Caco-2 (cell line): ENCODE measurements at regions not wholly inside any gene's neighbourhood (a gene's known extent, or its start where the extent isn't known, plus 50 kb on each side); places are given as distances from the start of the nearest gene placed in this dataset.

Experiments
- BruUV-seq: library from RNA; stranded (reverse); fragments of 400-500 nt; replicated peaks from 2 replicates; lab custom pipeline; 2021; lab: Mats Ljungman, UMichigan
- CTCF ChIA-PET: fragments of 300-600 bp; sonication (Branson Sonifier 250); formaldehyde crosslinking; loops from one replicate; lab custom pipeline; 2022; ENCODE audit warnings: antibody characterized with exemption; lab: Charles Lee
- POLR2A ChIA-PET: fragments of 300-600 bp; sonication (Branson Sonifier 250); formaldehyde crosslinking; loops from one replicate; lab custom pipeline; 2022; ENCODE audit warnings: antibody characterized with exemption; lab: Charles Lee
- DNase-seq, 2 experiments: peaks; one replicate each; pipeline versions ENCODE4 v3.0.0 to v3.0.0-alpha.2; 2020 to 2022
- H3K27me3 ChIP-seq: replicated peaks from 2 replicates; pipeline ENCODE4 v1.6.0; 2011; ENCODE audit warnings: low read length; ENCODE audit not compliant: control insufficient read depth, insufficient read depth
- H3K36me3 ChIP-seq: 2 replicates; pipeline ENCODE4 v1.5.1; 2011; ENCODE audit warnings: low read length; ENCODE audit not compliant: control insufficient read depth, insufficient read depth
- H3K4me1 ChIP-seq: fragments of 250-450 bp; sonication (Bioruptor Pico); 2 replicates; pipeline ENCODE4 v1.5.1; 2020; ENCODE audit warnings: mild to moderate bottlenecking
- H3K4me3 ChIP-seq: 2 replicates; pipeline ENCODE4 v1.5.1; 2011; ENCODE audit warnings: low read depth, mild to moderate bottlenecking, control low read depth, low read length
- H3K9me3 ChIP-seq: fragments of 250-450 bp; sonication (Bioruptor Pico); 2 replicates; pipeline ENCODE4 v1.5.1; 2020; ENCODE audit warnings: mild to moderate bottlenecking, moderate library complexity
- H3K27ac Mint-ChIP-seq: one replicate; pipeline ENCODE4 v1.8.0; 2022; ENCODE audit warnings: mixed read lengths; ENCODE audit not compliant: unreplicated experiment
- H3K27me3 Mint-ChIP-seq: one replicate; pipeline ENCODE4 v1.8.0; 2022; ENCODE audit warnings: mixed read lengths; ENCODE audit not compliant: insufficient read depth, unreplicated experiment
- H3K36me3 Mint-ChIP-seq: one replicate; pipeline ENCODE4 v1.8.0; 2022; ENCODE audit warnings: mild to moderate bottlenecking, mixed read lengths; ENCODE audit not compliant: insufficient read depth, unreplicated experiment
- H3K4me1 Mint-ChIP-seq: one replicate; pipeline ENCODE4 v1.8.0; 2022; ENCODE audit warnings: low read depth, mixed read lengths; ENCODE audit not compliant: unreplicated experiment
- H3K4me3 Mint-ChIP-seq: one replicate; pipeline ENCODE4 v1.8.0; 2022; ENCODE audit warnings: mild to moderate bottlenecking, moderate library complexity, mixed read lengths; ENCODE audit not compliant: unreplicated experiment
- H3K9me3 Mint-ChIP-seq: one replicate; pipeline ENCODE4 v1.8.0; 2022; ENCODE audit warnings: mixed read lengths; ENCODE audit not compliant: unreplicated experiment
- CTCF ChIP-seq, 2 experiments: fragments of 200-600 bp in 1 of 2; IDR thresholded peaks; 1 replicate in 1 of 2; 2 replicates in 1 of 2; pipeline versions ENCODE4 v1.5.1 to v1.8.0; 2011 to 2022; ENCODE audit warnings: antibody characterized with exemption in 1 of 2, control low read depth in 1 of 2, inconsistent platforms in 1 of 2, low read depth in 1 of 2, low read length in 1 of 2, mild to moderate bottlenecking in 1 of 2, moderate library complexity in 1 of 2; ENCODE audit not compliant: insufficient read depth in 1 of 2, severe bottlenecking in 1 of 2, unreplicated experiment in 1 of 2
- intact Hi-C: fragments of 100-400 bp; cut with micrococcal nuclease; formaldehyde crosslinking; loops from one replicate; pipeline ENCODE4 v1.10.0; 2022; ENCODE audit not compliant: unreplicated experiment

- no peaks in the 10 kb centered on the region for H3K4me1 ChIP-seq
- no peak for TF ChIP-seq CTCF (IDR thresholded peaks at IDR 0.05; ENCODE audit: insufficient read depth in 1 of 2, low read depth in 1 of 2, low read length in 1 of 2, severe bottlenecking in 1 of 2, unreplicated experiment in 1 of 2)
- no peaks in the 10 kb centered on the region for H3K36me3 Mint-ChIP-seq
- no peaks in the 10 kb centered on the region for H3K27me3 ChIP-seq
- intact Hi-C loops = no loop called here
- no peaks in the 10 kb centered on the region for H3K27me3 Mint-ChIP-seq
- POLR2A ChIA-PET = no interaction called here
- no peak overlapping the region for H3K4me3 Mint-ChIP-seq
- DNase-seq = no peak
- no peak overlapping the region for H3K4me3 ChIP-seq
- no TSS peak for BruUV-seq
- H3K36me3 ChIP-seq = no peaks in the 10 kb centered on the region
- H3K4me1 Mint-ChIP-seq = no peaks in the 10 kb centered on the region
- CTCF ChIA-PET = no interaction called here
- H3K9me3 Mint-ChIP-seq = no peaks in the 10 kb centered on the region
- no peaks in the 10 kb centered on the region for H3K9me3 ChIP-seq
- H3K27ac Mint-ChIP-seq = no peak overlapping the region
Measured at GRCh38 chr6:80454661-80455365, 348.3 kb downstream of the BCKDHB start.

- POLR2A ChIA-PET = no interaction called here
- CTCF ChIA-PET = no interaction called here
- Mint-ChIP-seq H3K4me3 (no peak overlapping the region), H3K9me3 (no peaks in the 10 kb centered on the region), H3K36me3 (no peaks in the 10 kb centered on the region), H3K27me3 (no peaks in the 10 kb centered on the region), H3K4me1 (no peaks in the 10 kb centered on the region), H3K27ac (no peak overlapping the region)
- no peak for DNase-seq
- no peaks in the 10 kb centered on the region for H3K27me3 ChIP-seq
- no peak overlapping the region for H3K4me3 ChIP-seq
- intact Hi-C loops = no loop called here
- BruUV-seq = no TSS peak
- no peaks in the 10 kb centered on the region for H3K4me1 ChIP-seq
- no peaks in the 10 kb centered on the region for H3K36me3 ChIP-seq
- H3K9me3 ChIP-seq = no peaks in the 10 kb centered on the region
- TF ChIP-seq CTCF (IDR thresholded peaks at IDR 0.05; ENCODE audit: insufficient read depth in 1 of 2, low read depth in 1 of 2, low read length in 1 of 2, severe bottlenecking in 1 of 2, unreplicated experiment in 1 of 2) = no peak
Measured at GRCh38 chr6:80454197-80454596, 347.7 kb downstream of the BCKDHB start.

GRCh38 chr6:80449726-80450125 lies 343.3 kb downstream of the BCKDHB start:
- Mint-ChIP-seq H3K4me1 (no peaks in the 10 kb centered on the region), H3K9me3 (peaks cover 21% of the 10 kb centered on the region)
- intact Hi-C loops = no loop called here

More at GRCh38 chr6:80449726-80450125, 343.3 kb downstream of the BCKDHB start:
- H3K27me3 ChIP-seq = no peaks in the 10 kb centered on the region
- CTCF ChIA-PET = no interaction called here
- H3K9me3 ChIP-seq = no peaks in the 10 kb centered on the region
- DNase-seq = no peak
- H3K4me3 ChIP-seq = no peak overlapping the region
- no peak overlapping the region for H3K27ac Mint-ChIP-seq
- no TSS peak for BruUV-seq
- no peaks in the 10 kb centered on the region for H3K27me3 Mint-ChIP-seq
- POLR2A ChIA-PET = no interaction called here
- no peaks in the 10 kb centered on the region for H3K36me3 ChIP-seq
- no peaks in the 10 kb centered on the region for H3K4me1 ChIP-seq
- no peak for TF ChIP-seq CTCF (IDR thresholded peaks at IDR 0.05; ENCODE audit: insufficient read depth in 1 of 2, low read depth in 1 of 2, low read length in 1 of 2, severe bottlenecking in 1 of 2, unreplicated experiment in 1 of 2)
- no peak overlapping the region for H3K4me3 Mint-ChIP-seq
- H3K36me3 Mint-ChIP-seq = no peaks in the 10 kb centered on the region
